ENCODE measurements at regions not wholly inside any gene's neighbourhood (a gene's known extent, or its start where the extent isn't known, plus 50 kb on each side); places are given as distances from the start of the nearest gene placed in this dataset.

DNA sequence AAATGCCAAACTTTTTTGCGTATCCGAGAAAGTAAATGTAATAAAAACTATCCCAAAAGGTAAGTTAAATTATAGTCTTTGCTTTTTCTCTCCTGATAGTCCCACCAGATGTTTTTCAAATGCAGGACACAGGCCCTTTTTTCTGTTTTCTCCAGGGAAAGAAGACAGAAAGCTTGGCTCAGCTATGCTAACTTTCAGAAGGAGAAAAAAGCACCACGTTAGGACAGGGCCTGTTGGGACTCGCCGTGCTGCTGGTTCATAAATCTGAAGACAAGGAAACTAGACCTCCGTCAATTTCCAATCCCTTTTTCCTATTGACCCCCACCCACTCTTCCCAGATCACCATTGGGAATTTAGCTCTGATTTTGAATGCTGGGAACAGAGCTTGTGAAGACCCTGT, 220.9 kb upstream of the SFRP2 start:
- ChIA-PET CTCF (ENCODE audit: unreplicated experiment) (no interaction called here), POLR2A (interaction anchor here (0.6 to 0.9 kb wide), 2 partner anchors 18 to 1083 kb away, joined by 3 read pairs; no protein-coding TSS in a partner anchor)
- no peak for DNase-seq (ENCODE audit: low spot score)
- Histone ChIP-seq H3K27ac (ENCODE audit: low read depth, low read length, poor library complexity, severe bottlenecking) (no peak overlapping the region), H2AFZ (ENCODE audit: low read length) (no peak overlapping the region), H3K4me3 (ENCODE audit: low read depth, low read length, poor library complexity, severe bottlenecking) (no peak overlapping the region), H4K20me1 (ENCODE audit: insufficient read depth, low read length) (no peaks in the 10 kb centered on the region), H3K9me3 (ENCODE audit: low read length) (no peaks in the 10 kb centered on the region), H3K79me2 (ENCODE audit: insufficient read depth, low read depth, low read length) (no peaks in the 10 kb centered on the region), H3K4me1 (ENCODE audit: insufficient read depth, low read length, poor library complexity, severe bottlenecking) (no peaks in the 10 kb centered on the region), H3K36me3 (ENCODE audit: insufficient read depth, low read length) (no peaks in the 10 kb centered on the region), H3K9me2 (ENCODE audit: insufficient read depth, low read length) (no peaks in the 10 kb centered on the region; the same call in 1 of the 2 replicates), H3K4me2 (ENCODE audit: low read length) (no peak overlapping the region)
- no TSS peak for BruUV-seq (replicated peaks)
- intact Hi-C loops (cut with micrococcal nuclease; ENCODE audit: unreplicated experiment): no loop called here
- TF ChIP-seq, protein P1, sequence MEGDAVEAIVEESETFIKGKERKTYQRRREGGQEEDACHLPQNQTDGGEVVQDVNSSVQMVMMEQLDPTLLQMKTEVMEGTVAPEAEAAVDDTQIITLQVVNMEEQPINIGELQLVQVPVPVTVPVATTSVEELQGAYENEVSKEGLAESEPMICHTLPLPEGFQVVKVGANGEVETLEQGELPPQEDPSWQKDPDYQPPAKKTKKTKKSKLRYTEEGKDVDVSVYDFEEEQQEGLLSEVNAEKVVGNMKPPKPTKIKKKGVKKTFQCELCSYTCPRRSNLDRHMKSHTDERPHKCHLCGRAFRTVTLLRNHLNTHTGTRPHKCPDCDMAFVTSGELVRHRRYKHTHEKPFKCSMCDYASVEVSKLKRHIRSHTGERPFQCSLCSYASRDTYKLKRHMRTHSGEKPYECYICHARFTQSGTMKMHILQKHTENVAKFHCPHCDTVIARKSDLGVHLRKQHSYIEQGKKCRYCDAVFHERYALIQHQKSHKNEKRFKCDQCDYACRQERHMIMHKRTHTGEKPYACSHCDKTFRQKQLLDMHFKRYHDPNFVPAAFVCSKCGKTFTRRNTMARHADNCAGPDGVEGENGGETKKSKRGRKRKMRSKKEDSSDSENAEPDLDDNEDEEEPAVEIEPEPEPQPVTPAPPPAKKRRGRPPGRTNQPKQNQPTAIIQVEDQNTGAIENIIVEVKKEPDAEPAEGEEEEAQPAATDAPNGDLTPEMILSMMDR (conservative IDR thresholded peaks at IDR 0.05; ENCODE audit: low read length): no peak
- no peak for TF ChIP-seq EZH2phosphoT487 (IDR thresholded peaks at IDR 0.05; ENCODE audit: borderline replicate concordance, low read depth, low read length)

DNA sequence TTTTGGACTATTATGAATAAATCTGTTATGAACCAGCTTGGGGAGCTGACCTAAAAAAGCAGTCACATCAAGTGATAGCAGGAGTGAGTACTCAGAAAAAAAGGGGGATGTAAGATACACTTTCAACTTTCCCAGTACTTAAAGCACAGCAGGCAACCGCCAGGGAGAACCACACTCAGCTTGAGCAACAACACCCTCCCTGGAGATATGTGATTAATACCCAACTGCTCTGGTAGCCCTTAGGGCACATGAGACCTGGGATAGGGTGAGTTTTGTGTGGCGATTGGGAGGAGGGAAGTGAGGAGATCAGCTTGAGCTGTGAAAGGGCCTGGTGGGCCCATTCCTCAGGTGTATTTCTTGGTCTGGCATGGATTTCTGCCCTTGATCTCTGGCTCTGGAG, 220.3 kb upstream of the SFRP2 start:
- POLR2A ChIA-PET: interaction anchor here (0.7 kb wide), 1 partner anchor 8 kb away, joined by 4 read pairs; no protein-coding TSS in a partner anchor
- Histone ChIP-seq H3K4me3 (ENCODE audit: low read depth, low read length, poor library complexity, severe bottlenecking) (no peak overlapping the region), H3K27ac (ENCODE audit: low read depth, low read length, poor library complexity, severe bottlenecking) (no peak overlapping the region), H4K20me1 (ENCODE audit: insufficient read depth, low read length) (no peaks in the 10 kb centered on the region), H3K9me3 (ENCODE audit: low read length) (no peaks in the 10 kb centered on the region), H3K9me2 (ENCODE audit: insufficient read depth, low read length) (no peaks in the 10 kb centered on the region; the same call in 1 of the 2 replicates), H2AFZ (ENCODE audit: low read length) (no peak overlapping the region), H3K79me2 (ENCODE audit: insufficient read depth, low read depth, low read length) (no peaks in the 10 kb centered on the region), H3K4me2 (ENCODE audit: low read length) (no peak overlapping the region), H3K36me3 (ENCODE audit: insufficient read depth, low read length) (no peaks in the 10 kb centered on the region), H3K4me1 (ENCODE audit: insufficient read depth, low read length, poor library complexity, severe bottlenecking) (no peaks in the 10 kb centered on the region)
- intact Hi-C loops (cut with micrococcal nuclease; ENCODE audit: unreplicated experiment): no loop called here
- no peak for DNase-seq (ENCODE audit: low spot score)
- TF ChIP-seq EZH2phosphoT487 (IDR thresholded peaks at IDR 0.05; ENCODE audit: borderline replicate concordance, low read depth, low read length): no peak
- TF ChIP-seq, protein P1 (conservative IDR thresholded peaks at IDR 0.05; ENCODE audit: low read length): no peak
- CTCF ChIA-PET (ENCODE audit: unreplicated experiment): no interaction called here
- BruUV-seq (replicated peaks): no TSS peak

DNA sequence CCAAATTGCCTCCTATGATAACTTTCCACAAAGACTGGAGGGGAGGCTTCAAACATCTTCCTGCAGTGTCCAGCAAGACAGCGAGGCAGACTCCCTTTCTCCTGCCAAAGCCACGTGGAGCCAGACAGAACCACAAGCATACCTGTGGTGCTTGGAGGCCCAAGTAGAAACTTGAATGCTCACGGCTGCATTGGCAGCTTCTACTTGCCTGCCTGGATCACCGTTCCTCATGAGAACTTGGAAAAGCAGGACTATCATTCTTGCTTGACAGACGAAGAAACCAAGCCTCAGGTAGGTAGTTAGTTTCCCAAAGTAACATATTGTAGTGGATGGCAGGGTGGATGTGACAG, 216.3 kb upstream of the SFRP2 start:
- H3K79me2 ChIP-seq (ENCODE audit: insufficient read depth, low read depth, low read length): no peaks in the 10 kb centered on the region
- no peaks in the 10 kb centered on the region for H3K9me3 ChIP-seq (ENCODE audit: low read length)
- intact Hi-C loops (cut with micrococcal nuclease; ENCODE audit: unreplicated experiment): no loop called here
- BruUV-seq (replicated peaks): no TSS peak
- TF ChIP-seq, protein P1 (conservative IDR thresholded peaks at IDR 0.05; ENCODE audit: low read length): no peak
- no peak for TF ChIP-seq EZH2phosphoT487 (IDR thresholded peaks at IDR 0.05; ENCODE audit: borderline replicate concordance, low read depth, low read length)
- H3K4me1 ChIP-seq (ENCODE audit: insufficient read depth, low read length, poor library complexity, severe bottlenecking): no peaks in the 10 kb centered on the region
- no peak overlapping the region for H3K27ac ChIP-seq (ENCODE audit: low read depth, low read length, poor library complexity, severe bottlenecking)
- no peak for DNase-seq (ENCODE audit: low spot score)
- H4K20me1 ChIP-seq (ENCODE audit: insufficient read depth, low read length): no peaks in the 10 kb centered on the region
- no peaks in the 10 kb centered on the region for H3K9me2 ChIP-seq (ENCODE audit: insufficient read depth, low read length)
- POLR2A ChIA-PET: no interaction called here
- no peak overlapping the region for H2AFZ ChIP-seq (ENCODE audit: low read length)
- H3K4me3 ChIP-seq (ENCODE audit: low read depth, low read length, poor library complexity, severe bottlenecking): no peak overlapping the region
- H3K4me2 ChIP-seq (ENCODE audit: low read length): no peak overlapping the region
- H3K36me3 ChIP-seq (ENCODE audit: insufficient read depth, low read length): no peaks in the 10 kb centered on the region
- CTCF ChIA-PET (ENCODE audit: unreplicated experiment): no interaction called here

All from OCI-LY7 (cell line).